ENCODE measurements at regions not wholly inside any gene's neighbourhood (a gene's known extent, or its start where the extent isn't known, plus 50 kb on each side); places are given as distances from the start of the nearest gene placed in this dataset.

- no peak for TF ChIP-seq POLR2A (IDR thresholded peaks at IDR 0.05)
- TF ChIP-seq, protein P1, sequence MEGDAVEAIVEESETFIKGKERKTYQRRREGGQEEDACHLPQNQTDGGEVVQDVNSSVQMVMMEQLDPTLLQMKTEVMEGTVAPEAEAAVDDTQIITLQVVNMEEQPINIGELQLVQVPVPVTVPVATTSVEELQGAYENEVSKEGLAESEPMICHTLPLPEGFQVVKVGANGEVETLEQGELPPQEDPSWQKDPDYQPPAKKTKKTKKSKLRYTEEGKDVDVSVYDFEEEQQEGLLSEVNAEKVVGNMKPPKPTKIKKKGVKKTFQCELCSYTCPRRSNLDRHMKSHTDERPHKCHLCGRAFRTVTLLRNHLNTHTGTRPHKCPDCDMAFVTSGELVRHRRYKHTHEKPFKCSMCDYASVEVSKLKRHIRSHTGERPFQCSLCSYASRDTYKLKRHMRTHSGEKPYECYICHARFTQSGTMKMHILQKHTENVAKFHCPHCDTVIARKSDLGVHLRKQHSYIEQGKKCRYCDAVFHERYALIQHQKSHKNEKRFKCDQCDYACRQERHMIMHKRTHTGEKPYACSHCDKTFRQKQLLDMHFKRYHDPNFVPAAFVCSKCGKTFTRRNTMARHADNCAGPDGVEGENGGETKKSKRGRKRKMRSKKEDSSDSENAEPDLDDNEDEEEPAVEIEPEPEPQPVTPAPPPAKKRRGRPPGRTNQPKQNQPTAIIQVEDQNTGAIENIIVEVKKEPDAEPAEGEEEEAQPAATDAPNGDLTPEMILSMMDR (IDR thresholded peaks at IDR 0.05), result no peak
Measured at GRCh38 chr5:52356311-52356918, 431.3 kb upstream of the ITGA1 start.
